Naive B cell (primary cell): ENCODE measurements at regions not wholly inside any gene's neighbourhood (a gene's known extent, or its start where the extent isn't known, plus 50 kb on each side); places are given as distances from the start of the nearest gene placed in this dataset.
A peak's percentile ranks its signal among the peaks of the same experiment; 100 is the strongest.

Source experiments
- ATAC-seq, 2 donors: fragments of 150-1000 bp; cut with Tn5 transposase; 2 replicates each; pipeline ENCODE4 v1.10.0; 2021; ENCODE audit warnings: low read depth in 2 of 2, mild to moderate bottlenecking in 2 of 2, moderate library complexity in 2 of 2
- DNase-seq: peaks from one replicate; pipeline ENCODE4 v3.0.0; 2022
- H3K27ac Mint-ChIP-seq, 6 donors: one replicate each; pipeline ENCODE4 v1.8.0; 2020 to 2022; ENCODE audit warnings: mild to moderate bottlenecking in 6 of 6, mixed read lengths in 6 of 6, moderate library complexity in 5 of 6, inconsistent platforms in 2 of 6
- H3K27me3 Mint-ChIP-seq, 3 donors: one replicate each; pipeline ENCODE4 v1.8.0; 2021 to 2022; ENCODE audit warnings: mixed read lengths in 3 of 3, mild to moderate bottlenecking in 1 of 3
- H3K36me3 Mint-ChIP-seq, 2 donors: one replicate each; pipeline ENCODE4 v1.8.0; 2020 to 2022; ENCODE audit warnings: mixed read lengths in 2 of 2, inconsistent platforms in 1 of 2, mild to moderate bottlenecking in 1 of 2
- H3K4me1 Mint-ChIP-seq, 3 donors: one replicate each; pipeline ENCODE4 v1.8.0; 2020 to 2022; ENCODE audit warnings: mixed read lengths in 3 of 3, inconsistent platforms in 1 of 3, mild to moderate bottlenecking in 1 of 3, moderate library complexity in 1 of 3
- H3K4me3 Mint-ChIP-seq, 8 donors: one replicate each; pipeline ENCODE4 v1.8.0; 2020 to 2022; ENCODE audit warnings: mild to moderate bottlenecking in 8 of 8, mixed read lengths in 8 of 8, moderate library complexity in 8 of 8, inconsistent platforms in 2 of 8
- H3K9me3 Mint-ChIP-seq, 7 donors: one replicate each; pipeline ENCODE4 v1.8.0; 2020 to 2022; ENCODE audit warnings: mixed read lengths in 7 of 7, mild to moderate bottlenecking in 5 of 7, inconsistent platforms in 2 of 7, moderate library complexity in 1 of 7

DNA sequence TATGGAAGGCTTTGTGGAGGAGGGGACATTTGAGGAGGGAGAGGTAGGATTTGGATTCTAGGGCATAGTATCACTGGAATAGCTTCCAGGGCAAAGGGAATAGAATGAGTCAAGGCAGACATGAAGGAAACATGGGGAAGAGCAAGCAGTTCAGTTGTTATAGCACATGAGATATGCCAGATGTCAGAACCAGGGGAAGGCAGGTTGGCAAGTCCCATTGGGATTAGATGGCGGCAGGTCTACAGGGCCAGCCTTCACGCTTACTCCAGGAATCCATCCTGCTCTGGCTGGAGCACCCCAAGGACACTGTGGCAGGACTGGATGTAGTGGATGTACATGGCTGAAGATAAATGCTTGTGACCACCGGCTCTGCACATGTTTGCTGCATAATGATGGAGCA is 120.4 kb upstream of the ST8SIA2 start:
- H3K4me3 Mint-ChIP-seq: no peak overlapping the region
- peaks cover 0 to 6% (median 4%) of the 10 kb centered on the region in 3 donors for H3K27me3 Mint-ChIP-seq
- no peaks in the 10 kb centered on the region for H3K36me3 Mint-ChIP-seq
- H3K27ac Mint-ChIP-seq: no peak overlapping the region
- ATAC-seq: no peak
- no peaks in the 10 kb centered on the region for H3K4me1 Mint-ChIP-seq
- no peaks in the 10 kb centered on the region for H3K9me3 Mint-ChIP-seq
- no peak for DNase-seq

- no peaks in the 10 kb centered on the region for H3K4me1 Mint-ChIP-seq
- no peak for ATAC-seq
Measured at GRCh38 chr15:92273723-92274122, 120.0 kb upstream of the ST8SIA2 start.

GRCh38 chr15:92277776-92278175 is 115.9 kb upstream of the ST8SIA2 start:
- DNase-seq (no peak), ATAC-seq (no peak)
- Mint-ChIP-seq H3K36me3 (no peaks in the 10 kb centered on the region), H3K4me1 (no peaks in the 10 kb centered on the region), H3K9me3 (no peaks in the 10 kb centered on the region), H3K27ac (no peak overlapping the region), H3K4me3 (no peak overlapping the region), H3K27me3 (peaks cover 0 to 8% (median 0%) of the 10 kb centered on the region in 3 donors)

More at GRCh38 chr15:92273723-92274122, 120.0 kb upstream of the ST8SIA2 start:
- H3K36me3 Mint-ChIP-seq: no peaks in the 10 kb centered on the region
- H3K4me3 Mint-ChIP-seq: no peak overlapping the region
- no peak for DNase-seq
- H3K9me3 Mint-ChIP-seq: no peaks in the 10 kb centered on the region
- peaks cover 0 to 6% (median 4%) of the 10 kb centered on the region in 3 donors for H3K27me3 Mint-ChIP-seq
- no peak overlapping the region for H3K27ac Mint-ChIP-seq

DNA sequence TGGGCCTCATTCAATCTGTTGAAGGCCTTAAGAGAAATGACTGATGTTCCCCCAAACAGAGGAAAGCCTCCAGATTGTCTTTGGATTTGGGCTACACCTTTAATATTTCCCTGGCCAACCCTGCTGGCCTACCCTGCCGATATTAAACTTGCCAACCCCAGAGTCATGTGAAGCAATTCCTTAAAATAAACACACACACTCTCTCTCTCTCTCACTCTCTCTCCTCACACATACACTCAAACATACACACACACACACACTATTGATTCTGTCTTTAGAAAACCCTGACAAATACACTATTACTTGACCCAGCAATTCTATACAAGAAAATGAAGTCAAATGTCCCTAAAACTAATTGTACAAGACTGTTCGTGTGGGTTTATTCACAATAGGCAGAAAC is 109.9 kb upstream of the ST8SIA2 start:
- Mint-ChIP-seq H3K36me3 (no peaks in the 10 kb centered on the region), H3K4me1 (no peaks in the 10 kb centered on the region), H3K4me3 (no peak overlapping the region), H3K27ac (no peak overlapping the region), H3K27me3 (peaks cover 0 to 8% (median 0%) of the 10 kb centered on the region in 3 donors), H3K9me3 (peaks cover 0 to 2% (median 0%) of the 10 kb centered on the region in 7 donors)
- DNase-seq (no peak), ATAC-seq (no peak)

DNA sequence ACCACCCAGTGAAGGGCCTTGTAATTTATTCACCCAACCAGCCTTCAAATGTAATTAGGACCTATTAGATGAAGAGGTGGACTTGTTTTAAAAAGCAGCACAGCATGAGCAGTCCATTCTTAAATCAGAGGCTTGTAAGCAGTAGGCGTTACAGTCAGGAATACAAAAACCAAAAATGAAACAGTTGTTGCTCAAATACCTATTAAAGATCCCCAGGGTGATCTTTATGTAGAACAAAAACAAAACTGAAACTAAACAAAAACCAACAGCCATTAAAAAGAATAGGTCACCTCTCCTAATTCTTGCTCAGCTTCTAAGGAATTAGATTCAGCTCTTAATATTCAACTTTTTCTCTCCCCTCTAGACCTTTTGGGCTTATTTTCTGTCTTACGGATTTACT is 104.9 kb upstream of the ST8SIA2 start:
- ATAC-seq: no peak
- H3K27me3 Mint-ChIP-seq: peaks cover 0 to 8% (median 4%) of the 10 kb centered on the region in 3 donors
- no peaks in the 10 kb centered on the region for H3K9me3 Mint-ChIP-seq
- H3K27ac Mint-ChIP-seq: no peak overlapping the region
- H3K4me1 Mint-ChIP-seq: no peaks in the 10 kb centered on the region
- H3K4me3 Mint-ChIP-seq: no peak overlapping the region
- no peaks in the 10 kb centered on the region for H3K36me3 Mint-ChIP-seq
- no peak for DNase-seq

- Mint-ChIP-seq H3K36me3 (no peaks in the 10 kb centered on the region), H3K4me3 (no peak overlapping the region), H3K4me1 (no peaks in the 10 kb centered on the region), H3K27me3 (peaks cover 0 to 8% (median 0%) of the 10 kb centered on the region in 3 donors), H3K27ac (no peak overlapping the region), H3K9me3 (no peaks in the 10 kb centered on the region)
- no peak for ATAC-seq
- no peak for DNase-seq
Measured at GRCh38 chr15:92289733-92290132, 103.9 kb upstream of the ST8SIA2 start.

GRCh38 chr15:92290359-92290992 is 103.2 kb upstream of the ST8SIA2 start:
- no peak for DNase-seq
- no peak overlapping the region for H3K27ac Mint-ChIP-seq
- no peak for ATAC-seq
- H3K27me3 Mint-ChIP-seq: peaks cover 0 to 8% (median 0%) of the 10 kb centered on the region in 3 donors
- H3K4me1 Mint-ChIP-seq: no peaks in the 10 kb centered on the region
- no peaks in the 10 kb centered on the region for H3K36me3 Mint-ChIP-seq
- H3K4me3 Mint-ChIP-seq: no peak overlapping the region
- H3K9me3 Mint-ChIP-seq: no peaks in the 10 kb centered on the region

DNA sequence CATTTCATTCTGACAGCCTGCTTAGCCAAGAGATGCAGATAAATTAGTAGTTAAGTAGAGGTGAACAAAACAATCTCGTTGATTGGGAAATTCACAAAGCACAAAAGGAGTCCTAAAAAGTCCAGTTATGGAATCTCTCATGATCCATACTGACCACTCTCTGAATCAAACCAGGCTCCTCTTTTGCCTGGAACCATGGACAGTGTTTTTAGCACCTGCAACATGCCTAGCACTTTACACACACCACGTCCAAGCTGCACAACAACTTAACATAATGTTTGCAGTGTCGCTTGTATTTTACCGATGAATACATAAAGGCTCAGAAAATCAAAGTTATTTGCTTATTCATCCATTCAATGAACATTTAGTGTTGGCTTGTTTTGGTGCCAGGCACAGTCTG is 101.8 kb upstream of the ST8SIA2 start:
- no peak overlapping the region for H3K4me3 Mint-ChIP-seq

GRCh38 chr15:92294759-92295158 is 98.9 kb upstream of the ST8SIA2 start:
- H3K27ac Mint-ChIP-seq: no peak overlapping the region
- no peaks in the 10 kb centered on the region for H3K36me3 Mint-ChIP-seq
- H3K9me3 Mint-ChIP-seq: peaks cover 0 to 4% (median 0%) of the 10 kb centered on the region in 7 donors
- H3K4me1 Mint-ChIP-seq: no peaks in the 10 kb centered on the region
- DNase-seq (no peak), ATAC-seq (no peak)
- H3K4me3 Mint-ChIP-seq: no peak overlapping the region
- peaks cover 0 to 8% (median 4%) of the 10 kb centered on the region in 3 donors for H3K27me3 Mint-ChIP-seq

More for the DNA sequence above, 101.8 kb upstream of the ST8SIA2 start:
- no peak for ATAC-seq
- H3K4me1 Mint-ChIP-seq: no peaks in the 10 kb centered on the region
- no peaks in the 10 kb centered on the region for H3K9me3 Mint-ChIP-seq
- H3K36me3 Mint-ChIP-seq: no peaks in the 10 kb centered on the region
- peaks cover 0 to 8% (median 0%) of the 10 kb centered on the region in 3 donors for H3K27me3 Mint-ChIP-seq
- no peak for DNase-seq
- no peak overlapping the region for H3K27ac Mint-ChIP-seq

DNA sequence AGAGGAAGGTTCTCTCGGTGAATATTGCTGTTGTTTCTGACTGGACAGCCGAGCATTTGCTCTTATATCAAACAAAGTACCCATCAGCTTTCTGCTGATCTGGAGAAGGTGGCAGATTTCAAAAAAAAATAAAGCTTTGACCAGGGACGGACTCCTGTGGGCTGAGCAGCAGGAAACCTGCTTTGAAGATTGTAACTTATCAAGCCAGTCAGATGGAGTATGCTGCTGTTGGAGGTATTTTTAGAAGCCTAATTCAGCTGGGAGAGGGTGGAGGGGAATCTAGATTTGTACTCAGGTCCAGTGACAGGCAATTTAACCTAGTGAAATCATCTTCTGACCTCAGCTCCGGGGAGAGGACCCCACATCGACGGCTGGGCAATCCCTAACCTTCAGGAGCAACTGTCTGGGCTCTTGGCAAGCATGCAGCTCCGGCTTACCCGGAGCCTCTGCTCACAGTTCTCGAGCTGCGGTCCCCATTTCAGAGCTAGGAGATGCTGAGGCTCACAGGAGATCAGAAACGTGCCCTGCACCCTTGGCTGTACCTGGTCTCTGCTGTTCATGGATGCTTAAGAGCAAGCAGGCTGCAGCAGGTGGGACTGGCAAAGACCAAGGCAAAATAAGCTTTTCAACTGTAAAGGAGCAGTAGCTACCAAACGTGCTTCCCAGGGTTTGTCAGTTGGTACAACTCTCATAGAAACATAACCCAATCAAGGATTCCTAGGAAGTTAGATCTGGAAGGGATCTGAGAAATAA is 89.3 kb upstream of the ST8SIA2 start:
- Mint-ChIP-seq H3K27ac (peak overlapping the region in 1 of 6 donors; percentile 34), H3K9me3 (peaks cover 3 to 12% (median 6%) of the 10 kb centered on the region in 7 donors), H3K4me3 (no peak overlapping the region), H3K36me3 (no peaks in the 10 kb centered on the region), H3K27me3 (peaks cover 0 to 10% (median 0%) of the 10 kb centered on the region in 3 donors), H3K4me1 (peaks cover 0 to 4% (median 2%) of the 10 kb centered on the region in 3 donors)
- ATAC-seq (no peak), DNase-seq (no peak)

- H3K36me3 Mint-ChIP-seq: no peaks in the 10 kb centered on the region
- no peak overlapping the region for H3K4me3 Mint-ChIP-seq
- ATAC-seq (no peak), DNase-seq (no peak)
- peaks cover 3 to 12% (median 4%) of the 10 kb centered on the region in 7 donors for H3K9me3 Mint-ChIP-seq
- peaks cover 0 to 10% (median 0%) of the 10 kb centered on the region in 3 donors for H3K27me3 Mint-ChIP-seq
- no peak overlapping the region for H3K27ac Mint-ChIP-seq
- H3K4me1 Mint-ChIP-seq: peaks cover 0 to 4% (median 2%) of the 10 kb centered on the region in 3 donors
Measured at GRCh38 chr15:92305343-92305742, 88.3 kb upstream of the ST8SIA2 start.

DNA sequence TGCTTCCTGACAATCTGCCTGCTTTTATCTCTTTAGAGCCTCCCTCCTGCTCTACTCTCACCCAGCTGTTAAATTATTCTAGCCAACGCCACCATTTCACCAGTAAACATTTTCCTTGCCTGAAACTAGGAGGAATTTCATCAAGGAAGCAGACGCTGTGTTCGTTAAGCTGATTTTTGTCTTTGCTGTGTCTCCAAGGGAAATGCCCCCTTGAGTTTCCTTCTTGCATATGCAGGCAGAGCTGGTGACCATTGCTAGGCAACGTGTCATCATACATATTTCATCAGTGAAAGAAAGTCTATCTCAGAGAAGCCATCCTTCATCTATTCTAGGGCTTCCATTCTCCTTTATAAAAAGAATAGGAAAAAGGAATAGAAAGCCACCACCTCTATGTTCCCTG is 87.0 kb upstream of the ST8SIA2 start:
- peaks cover 3 to 9% (median 6%) of the 10 kb centered on the region in 7 donors for H3K9me3 Mint-ChIP-seq
- H3K27ac Mint-ChIP-seq: no peak overlapping the region
- H3K4me3 Mint-ChIP-seq: no peak overlapping the region
- no peaks in the 10 kb centered on the region for H3K36me3 Mint-ChIP-seq
- no peak for ATAC-seq
- peaks cover 0 to 4% (median 2%) of the 10 kb centered on the region in 3 donors for H3K4me1 Mint-ChIP-seq
- no peak for DNase-seq
- H3K27me3 Mint-ChIP-seq: peaks cover 0 to 12% (median 0%) of the 10 kb centered on the region in 3 donors

GRCh38 chr15:92315144-92315543 is 78.5 kb upstream of the ST8SIA2 start:
- ATAC-seq (no peak), DNase-seq (no peak)
- Mint-ChIP-seq H3K4me1 (no peaks in the 10 kb centered on the region), H3K4me3 (no peak overlapping the region), H3K9me3 (peaks cover 2 to 19% (median 12%) of the 10 kb centered on the region in 7 donors), H3K27ac (no peak overlapping the region), H3K27me3 (peaks cover 0 to 4% (median 4%) of the 10 kb centered on the region in 3 donors), H3K36me3 (no peaks in the 10 kb centered on the region)
